BJ (cell line): ENCODE measurements at regions not wholly inside any gene's neighbourhood (a gene's known extent, or its start where the extent isn't known, plus 50 kb on each side); places are given as distances from the start of the nearest gene placed in this dataset.
A peak's percentile ranks its signal among the peaks of the same experiment; 100 is the strongest.
"Not testable (repeated sequence)": the region's sequence is repeated elsewhere in the genome, so short reads cannot be mapped to it uniquely, and the experiment has no call there.

ENCODE experiments used
- CTCF ChIA-PET: fragments of 350-600 bp; formaldehyde crosslinking; extraction: SDS; loops from one replicate; lab custom pipeline; 2021; ENCODE audit warnings: antibody characterized with exemption, inconsistent platforms; lab: Yijun Ruan, JAX
- POLR2A ChIA-PET: fragments of 300-600 bp; sonication (Branson Sonifier 250); formaldehyde crosslinking; extraction: SDS; loops from one replicate; lab custom pipeline; 2021; ENCODE audit warnings: antibody characterized with exemption; lab: Charles Lee
- DNase-seq: peaks from one replicate; pipeline ENCODE4 v3.0.0-alpha.2; 2011; ENCODE audit warnings: low read depth
- H3K27me3 ChIP-seq: 2 replicates; pipeline ENCODE4 v1.6.0; 2011; ENCODE audit warnings: low read length; ENCODE audit not compliant: control insufficient read depth, insufficient read depth
- H3K36me3 ChIP-seq: 2 replicates; pipeline ENCODE4 v1.5.1; 2011; ENCODE audit warnings: low read length; ENCODE audit not compliant: control insufficient read depth, insufficient read depth
- H3K4me3 ChIP-seq: 2 replicates; pipeline ENCODE4 v1.5.1; 2011; ENCODE audit warnings: low read depth, mild to moderate bottlenecking, control low read depth, low read length
- TF ChIP-seq, protein P1 (sequence below): IDR thresholded peaks from 2 replicates; pipeline ENCODE4 v1.5.1; 2011; ENCODE audit warnings: low read depth, mild to moderate bottlenecking, control low read depth, inconsistent platforms, low read length, moderate library complexity; ENCODE audit not compliant: insufficient read depth

DNA sequence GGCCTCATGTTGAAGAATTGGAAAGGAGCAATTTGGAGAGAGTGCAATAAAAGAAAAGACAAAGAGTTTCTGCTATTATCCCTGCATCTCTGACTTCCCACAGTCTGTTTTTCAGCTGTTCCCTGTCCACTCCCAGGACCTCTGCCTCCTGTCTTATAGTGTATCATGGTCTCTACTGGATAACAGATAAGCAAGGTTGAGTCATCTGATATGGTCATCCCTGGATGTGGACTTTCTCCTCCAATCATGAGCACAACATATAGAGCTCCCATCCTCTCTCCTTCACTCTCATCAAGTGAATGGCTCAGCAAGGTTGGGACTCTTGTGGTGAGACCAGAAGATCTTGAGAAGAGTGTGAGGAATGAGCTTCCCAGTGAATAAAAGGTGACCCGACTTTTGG is 123.1 kb downstream of the PLCE1 start:
- Histone ChIP-seq H3K27me3 (no peaks in the 10 kb centered on the region), H3K36me3 (no peaks in the 10 kb centered on the region; the same call in 1 of the 2 replicates), H3K4me3 (no peak overlapping the region)
- POLR2A ChIA-PET: no interaction called here
- CTCF ChIA-PET: interaction anchor here (0.9 kb wide), 1 partner anchor 204 kb away, joined by 3 read pairs; no protein-coding TSS in a partner anchor
- TF ChIP-seq, protein P1, sequence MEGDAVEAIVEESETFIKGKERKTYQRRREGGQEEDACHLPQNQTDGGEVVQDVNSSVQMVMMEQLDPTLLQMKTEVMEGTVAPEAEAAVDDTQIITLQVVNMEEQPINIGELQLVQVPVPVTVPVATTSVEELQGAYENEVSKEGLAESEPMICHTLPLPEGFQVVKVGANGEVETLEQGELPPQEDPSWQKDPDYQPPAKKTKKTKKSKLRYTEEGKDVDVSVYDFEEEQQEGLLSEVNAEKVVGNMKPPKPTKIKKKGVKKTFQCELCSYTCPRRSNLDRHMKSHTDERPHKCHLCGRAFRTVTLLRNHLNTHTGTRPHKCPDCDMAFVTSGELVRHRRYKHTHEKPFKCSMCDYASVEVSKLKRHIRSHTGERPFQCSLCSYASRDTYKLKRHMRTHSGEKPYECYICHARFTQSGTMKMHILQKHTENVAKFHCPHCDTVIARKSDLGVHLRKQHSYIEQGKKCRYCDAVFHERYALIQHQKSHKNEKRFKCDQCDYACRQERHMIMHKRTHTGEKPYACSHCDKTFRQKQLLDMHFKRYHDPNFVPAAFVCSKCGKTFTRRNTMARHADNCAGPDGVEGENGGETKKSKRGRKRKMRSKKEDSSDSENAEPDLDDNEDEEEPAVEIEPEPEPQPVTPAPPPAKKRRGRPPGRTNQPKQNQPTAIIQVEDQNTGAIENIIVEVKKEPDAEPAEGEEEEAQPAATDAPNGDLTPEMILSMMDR: no peak
- no peak for DNase-seq

DNA sequence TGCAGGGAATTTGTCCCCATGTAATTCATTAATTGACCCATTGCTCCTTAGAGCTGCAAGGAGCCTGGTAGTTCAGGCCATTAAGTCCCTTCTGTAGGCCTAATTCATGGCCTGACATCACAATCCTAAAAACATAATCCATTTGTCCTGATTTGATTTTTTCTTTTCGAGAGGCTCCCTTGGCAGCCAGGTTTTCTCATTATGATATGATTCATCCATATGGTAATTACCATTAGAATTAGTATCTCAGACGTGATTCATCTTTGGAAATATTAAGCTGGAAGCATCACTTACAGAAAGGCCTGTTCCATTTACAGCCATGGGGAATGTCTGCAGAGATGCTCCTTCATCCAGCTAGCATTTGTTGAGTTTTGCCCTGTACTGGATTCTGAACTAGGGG is 128.5 kb downstream of the PLCE1 start:
- Histone ChIP-seq H3K4me3 (no peak overlapping the region), H3K36me3 (no peaks in the 10 kb centered on the region), H3K27me3 (no peaks in the 10 kb centered on the region)
- no peak for DNase-seq
- CTCF ChIA-PET: interaction anchor here (1.4 to 2.0 kb wide), 2 partner anchors 12 to 46 kb away, joined by 4 to 8 read pairs; no protein-coding TSS in a partner anchor
- TF ChIP-seq, protein P1: no peak
- POLR2A ChIA-PET: no interaction called here

DNA sequence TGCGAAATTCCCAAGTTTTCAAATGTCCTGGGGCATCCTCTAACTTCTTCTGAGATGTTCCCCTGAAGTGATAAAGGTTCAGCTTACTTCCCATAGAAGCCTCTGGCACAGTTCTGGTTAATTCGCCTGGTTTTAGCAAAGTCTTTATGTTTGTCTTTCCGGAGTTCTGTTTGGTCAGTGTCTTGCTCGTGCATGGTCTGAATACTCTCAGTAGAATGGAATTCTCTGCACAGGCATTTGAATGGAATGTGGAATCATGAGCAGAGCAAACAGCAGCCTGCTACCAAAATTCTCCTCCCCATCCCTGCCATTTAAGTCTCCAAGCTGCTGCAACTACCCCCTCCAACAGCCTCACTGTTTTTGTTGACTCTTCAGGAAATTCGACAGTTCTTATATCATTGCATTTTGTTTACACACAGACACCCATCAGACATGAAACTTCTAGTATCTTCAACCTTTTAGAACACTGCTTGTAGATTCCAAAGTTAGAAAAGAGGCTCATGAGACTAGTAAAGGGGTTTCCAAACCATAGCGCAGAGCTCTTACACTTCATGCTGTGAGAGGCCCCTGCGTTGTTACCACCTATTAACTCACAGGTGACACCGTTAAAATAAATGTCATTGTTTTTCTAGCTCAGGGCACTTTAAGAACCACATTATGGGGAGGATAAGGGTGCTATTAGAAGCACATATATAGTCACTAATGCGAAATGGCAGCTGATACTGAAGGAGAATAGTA is 129.7 kb downstream of the PLCE1 start:
- POLR2A ChIA-PET: no interaction called here
- peak; percentile 70 for DNase-seq
- CTCF ChIA-PET: interaction anchor here (1.0 to 2.0 kb wide), 3 partner anchors 10 to 47 kb away, joined by 3 to 8 read pairs (median 4); no protein-coding TSS in a partner anchor
- Histone ChIP-seq H3K27me3 (no peaks in the 10 kb centered on the region), H3K36me3 (no peaks in the 10 kb centered on the region), H3K4me3 (no peak overlapping the region)
- TF ChIP-seq, protein P1: no peak

DNA sequence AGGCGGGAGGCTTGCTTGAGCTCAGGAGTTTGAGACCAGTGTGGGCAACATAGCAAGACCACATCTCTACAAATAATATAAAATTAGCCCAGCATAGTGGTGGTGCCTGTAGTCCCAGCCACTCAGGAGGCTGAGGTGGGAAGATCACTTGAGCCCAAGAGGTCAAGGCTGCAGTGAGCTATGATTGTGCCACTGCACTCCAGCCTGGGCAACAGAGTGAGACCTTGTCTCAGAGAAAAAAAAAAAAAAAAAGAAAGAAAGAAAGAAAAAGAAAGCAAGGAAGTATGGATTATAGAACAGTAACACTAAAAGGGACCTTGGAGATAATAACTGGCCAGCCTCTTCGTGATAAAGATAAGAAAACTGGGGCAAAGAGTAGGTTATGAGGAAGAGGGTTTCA is 130.4 kb downstream of the PLCE1 start:
- H3K27me3 ChIP-seq, H3K36me3 ChIP-seq, DNase-seq, CTCF ChIA-PET, POLR2A ChIA-PET, H3K4me3 ChIP-seq: not testable (repeated sequence)

DNA sequence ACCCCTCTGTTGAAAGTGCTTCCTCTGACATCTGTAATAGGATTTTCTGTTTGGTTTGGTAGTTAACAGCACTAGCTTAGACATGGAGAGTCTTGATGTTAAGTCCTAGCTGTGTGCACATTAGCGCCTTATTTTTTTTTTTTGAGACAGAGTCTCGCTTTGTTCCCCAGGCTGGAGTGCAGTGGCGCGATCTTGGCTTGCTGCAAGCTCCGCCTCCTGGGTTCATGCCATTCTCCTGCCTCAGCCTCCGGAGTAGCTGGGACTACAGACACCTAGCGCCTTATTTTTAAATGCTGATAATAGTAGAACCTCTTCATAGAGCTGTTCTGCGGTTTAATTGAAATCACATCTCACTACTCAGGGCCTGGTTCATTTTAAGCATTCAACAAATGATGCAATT is 131.5 kb downstream of the PLCE1 start:
- CTCF ChIA-PET: interaction anchor here (0.7 to 1.7 kb wide), 2 partner anchors 16 to 24 kb away, joined by 3 to 4 read pairs; no protein-coding TSS in a partner anchor
- POLR2A ChIA-PET, DNase-seq, H3K4me3 ChIP-seq, H3K36me3 ChIP-seq, H3K27me3 ChIP-seq: not testable (repeated sequence)

DNA sequence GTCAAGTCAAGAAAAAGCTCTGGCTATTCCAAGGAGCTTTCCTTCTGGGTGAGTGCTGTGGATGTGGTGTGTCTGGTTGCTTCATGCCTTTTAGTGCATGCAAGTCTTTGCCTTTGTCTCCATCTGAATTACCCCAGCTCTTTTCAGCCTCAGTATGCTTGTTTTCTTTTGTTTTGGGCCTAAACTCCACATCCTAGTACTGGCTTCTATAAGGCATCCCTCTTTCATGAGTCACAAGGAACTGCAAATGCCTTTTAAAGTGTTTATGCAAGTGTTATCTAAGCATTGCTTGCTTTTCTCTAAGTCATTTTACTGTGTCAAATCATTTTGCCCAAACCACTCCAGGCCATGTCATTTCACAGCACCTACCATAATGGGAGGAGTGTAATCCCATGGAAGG is 132.1 kb downstream of the PLCE1 start:
- Histone ChIP-seq H3K36me3 (no peaks in the 10 kb centered on the region), H3K4me3 (no peak overlapping the region), H3K27me3 (no peaks in the 10 kb centered on the region)
- POLR2A ChIA-PET: no interaction called here
- CTCF ChIA-PET: interaction anchor here (1.0 to 1.7 kb wide), 2 partner anchors 17 to 49 kb away, joined by 3 to 4 read pairs; no protein-coding TSS in a partner anchor
- peak; percentile 62 for DNase-seq
- TF ChIP-seq, protein P1: no peak
